GM12878 (cell line): ENCODE measurements at regions not wholly inside any gene's neighbourhood (a gene's known extent, or its start where the extent isn't known, plus 50 kb on each side); places are given as distances from the start of the nearest gene placed in this dataset.

Experiments used
- ATAC-seq: fragments of 200-7000 bp; cut with Tn5 transposase; 3 replicates; pipeline ENCODE4 v1.9.1; 2020; ENCODE audit warnings: mild to moderate bottlenecking, moderate library complexity
- BruUV-seq: library from RNA; stranded (reverse); fragments of 400-500 nt; replicated peaks from 2 replicates; lab custom pipeline; 2021; lab: Mats Ljungman, UMichigan
- CTCF ChIA-PET: fragments of 300-600 bp; sonication (Branson Sonifier 250); formaldehyde crosslinking; extraction: SDS; loops from one replicate; lab custom pipeline; 2021; ENCODE audit warnings: inconsistent platforms; lab: Yijun Ruan, JAX
- POLR2A ChIA-PET: fragments of 350-600 bp; formaldehyde crosslinking; extraction: SDS; loops from one replicate; lab custom pipeline; 2021; ENCODE audit warnings: inconsistent platforms; lab: Charles Lee
- RAD21 ChIA-PET: fragments of 300-600 bp; sonication (Branson Sonifier 250); formaldehyde crosslinking; loops from one replicate; lab custom pipeline; 2023; ENCODE audit warnings: antibody characterized with exemption; ENCODE audit not compliant: unreplicated experiment; lab: Charles Lee
- SMC1A ChIA-PET: fragments of 300-600 bp; sonication (Branson Sonifier 250); formaldehyde crosslinking; loops from one replicate; lab custom pipeline; 2023; ENCODE audit not compliant: unreplicated experiment, uncharacterized antibody; lab: Charles Lee
- DNase-seq: peaks from one replicate; pipeline ENCODE4 v3.0.0-alpha.2; 2011; ENCODE audit warnings: low read depth, low spot score
- FAIRE-seq: peaks from 3 replicates; lab custom pipeline; 2011; peaks lifted over from hg19 to GRCh38; lab: Jason Lieb, UNC
- H2AFZ ChIP-seq: 2 replicates; pipeline ENCODE4 v1.6.0; 2011; ENCODE audit warnings: low read depth, low read length, control low read depth; ENCODE audit not compliant: control insufficient read depth
- H3K27ac ChIP-seq: 2 replicates; pipeline ENCODE4 v1.5.1; 2011; ENCODE audit warnings: control low read depth; ENCODE audit not compliant: control insufficient read depth, insufficient read depth
- H3K27me3 ChIP-seq, 2 experiments: replicated peaks in 1 of 2; 2 replicates each; pipeline versions ENCODE4 v1.6.0 to v1.6.1; 2011; ENCODE audit warnings: low read length in 1 of 2; ENCODE audit not compliant: control insufficient read depth in 2 of 2, insufficient read depth in 2 of 2
- H3K36me3 ChIP-seq, 2 experiments: 2 replicates each; pipeline ENCODE4 v1.5.1; 2011; ENCODE audit warnings: low read length in 1 of 2; ENCODE audit not compliant: control insufficient read depth in 2 of 2, insufficient read depth in 2 of 2
- H3K4me1 ChIP-seq: 2 replicates; pipeline ENCODE4 v1.6.1; 2011; ENCODE audit warnings: mild to moderate bottlenecking, low read length, moderate library complexity, mixed read lengths; ENCODE audit not compliant: control insufficient read depth, insufficient read depth
- H3K4me2 ChIP-seq: 2 replicates; pipeline ENCODE4 v1.6.0; 2011; ENCODE audit warnings: control low read depth; ENCODE audit not compliant: control insufficient read depth, insufficient read depth
- H3K4me3 ChIP-seq: fragments of 200-600 bp; sonication (generic); 2 replicates; pipeline ENCODE4 v1.5.1; 2016
- H3K79me2 ChIP-seq: 2 replicates; pipeline ENCODE4 v1.6.0; 2011; ENCODE audit warnings: low read length; ENCODE audit not compliant: control insufficient read depth, insufficient read depth
- H3K9ac ChIP-seq: 2 replicates; pipeline ENCODE4 v1.8.0; 2011; ENCODE audit warnings: low read length, control low read depth, mixed read lengths; ENCODE audit not compliant: control insufficient read depth, insufficient read depth
- H3K9me3 ChIP-seq: replicated peaks from 3 replicates; pipeline ENCODE4 v1.5.1; 2011; ENCODE audit warnings: mild to moderate bottlenecking, low read length; ENCODE audit not compliant: control insufficient read depth, insufficient read depth
- H4K20me1 ChIP-seq: 2 replicates; pipeline ENCODE4 v1.6.0; 2011; ENCODE audit not compliant: control insufficient read depth, insufficient read depth
- JUND ChIP-seq: IDR thresholded peaks from 2 replicates; pipeline ENCODE4 v1.6.1; 2012; ENCODE audit warnings: low read depth, mild to moderate bottlenecking, low read length, improper control_type of control experiment, moderate library complexity
- MYB ChIP-seq: fragments of 150-350 bp; IDR thresholded peaks from 2 replicates; pipeline ENCODE4 v1.6.1; 2014; ENCODE audit warnings: mild to moderate bottlenecking, low read depth, low read length, borderline replicate concordance
- POU2F2 ChIP-seq: IDR thresholded peaks from 3 replicates; pipeline ENCODE4 v1.6.1; 2011; ENCODE audit warnings: low read depth, mild to moderate bottlenecking, low read length, borderline replicate concordance
- RB1 ChIP-seq: fragments of 450-650 bp; formaldehyde crosslinking; IDR thresholded peaks from 2 replicates; pipeline ENCODE4 v1.6.1; 2017; ENCODE audit warnings: mild to moderate bottlenecking, borderline replicate concordance
- YBX1 ChIP-seq: fragments of 450-650 bp; IDR thresholded peaks from 2 replicates; pipeline ENCODE4 v1.6.1; 2016; ENCODE audit warnings: antibody characterized with exemption
- ZNF207 ChIP-seq: fragments of 450-650 bp; IDR thresholded peaks from 2 replicates; pipeline ENCODE4 v1.6.1; 2014; ENCODE audit warnings: antibody characterized with exemption, mild to moderate bottlenecking, borderline replicate concordance
- WGBS: methylation state at CpG from one replicate; pipeline ENCODE4 v1.1.6; 2016; ENCODE audit warnings: low lambda C conversion rate; ENCODE audit not compliant: insufficient replicate concordance, insufficient coverage; ENCODE audit errors: missing lambda C conversion rate; 5-methylcytosine and 5-hydroxymethylcytosine counted together
- in situ Hi-C: fragments of 300-500 bp; cut with MboI; formaldehyde crosslinking; loops from 9 replicates; pipeline ENCODE4 v1.14.3; 2018; ENCODE audit warnings: mixed read lengths
- intact Hi-C: fragments of 100-400 bp; cut with micrococcal nuclease; formaldehyde crosslinking; loops from one replicate; pipeline ENCODE4 v1.14.2; 2022; ENCODE audit not compliant: unreplicated experiment
- TF ChIP-seq, protein P1 (sequence below): IDR thresholded peaks from 2 replicates; pipeline ENCODE4 v1.6.1; 2011; ENCODE audit warnings: mild to moderate bottlenecking, low read depth, low read length, moderate library complexity; ENCODE audit not compliant: insufficient replicate concordance
- TF ChIP-seq, protein P2 (sequence below): fragments of 450-650 bp; IDR thresholded peaks from 2 replicates; pipeline ENCODE4 v1.6.1; 2016; ENCODE audit warnings: mild to moderate bottlenecking, moderate library complexity, borderline replicate concordance

DNA sequence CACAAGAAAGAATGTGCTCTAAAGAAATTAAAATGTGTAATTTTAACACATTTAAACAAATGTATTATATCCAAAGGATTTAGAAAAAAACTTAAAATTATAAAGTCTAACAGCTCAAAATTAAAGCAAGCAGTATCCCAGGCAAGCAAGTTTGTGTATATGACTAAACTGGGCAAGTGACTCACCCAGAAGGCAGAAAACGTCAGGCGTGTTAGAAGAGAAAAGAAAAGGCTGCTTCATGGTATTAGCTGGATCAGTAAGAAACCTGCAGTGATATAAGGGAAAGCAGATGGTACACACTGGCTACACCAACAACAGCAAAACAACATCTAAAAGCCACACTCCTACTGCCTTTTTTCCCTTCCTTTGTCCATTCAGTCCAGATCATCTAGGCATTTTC lies 250.6 kb upstream of the NDST3 start (continued):
- TF ChIP-seq, protein P1, sequence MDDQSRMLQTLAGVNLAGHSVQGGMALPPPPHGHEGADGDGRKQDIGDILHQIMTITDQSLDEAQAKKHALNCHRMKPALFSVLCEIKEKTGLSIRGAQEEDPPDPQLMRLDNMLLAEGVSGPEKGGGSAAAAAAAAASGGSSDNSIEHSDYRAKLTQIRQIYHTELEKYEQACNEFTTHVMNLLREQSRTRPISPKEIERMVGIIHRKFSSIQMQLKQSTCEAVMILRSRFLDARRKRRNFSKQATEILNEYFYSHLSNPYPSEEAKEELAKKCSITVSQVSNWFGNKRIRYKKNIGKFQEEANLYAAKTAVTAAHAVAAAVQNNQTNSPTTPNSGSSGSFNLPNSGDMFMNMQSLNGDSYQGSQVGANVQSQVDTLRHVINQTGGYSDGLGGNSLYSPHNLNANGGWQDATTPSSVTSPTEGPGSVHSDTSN = no peak

DNA sequence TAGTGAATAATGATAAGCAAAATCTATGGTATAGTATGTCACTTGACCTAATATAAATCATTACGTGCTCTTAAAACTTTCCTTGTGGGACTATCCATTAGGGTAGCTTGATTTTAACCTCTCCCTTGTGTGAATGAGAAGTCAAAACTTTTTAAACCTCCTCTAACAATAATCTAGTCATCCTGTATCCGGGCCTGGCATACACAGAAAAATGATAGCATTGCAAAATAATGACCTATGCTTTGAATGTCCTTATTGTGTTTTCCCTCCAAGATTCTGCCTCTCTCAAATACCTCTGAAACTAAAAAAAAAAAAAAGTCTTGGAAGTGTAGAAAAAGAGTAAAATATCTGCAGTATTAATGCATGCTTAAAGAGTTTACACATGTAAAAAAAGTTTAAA lies 250.0 kb upstream of the NDST3 start:
- CTCF ChIA-PET = no interaction called here
- H3K4me1 ChIP-seq = no peaks in the 10 kb centered on the region
- intact Hi-C loops = no loop called here
- RAD21 ChIA-PET = no interaction called here
- no peak overlapping the region for H3K4me2 ChIP-seq
- no peaks in the 10 kb centered on the region for H3K9me3 ChIP-seq
- no peak overlapping the region for H3K9ac ChIP-seq
- no peak overlapping the region for H3K27ac ChIP-seq
- H3K79me2 ChIP-seq = no peaks in the 10 kb centered on the region
- no peaks in the 10 kb centered on the region for H3K27me3 ChIP-seq
- in situ Hi-C loops = no loop called here
- 0% methylated on average over 2 of the region's 2 CpGs for WGBS
- TF ChIP-seq RB1 (no peak), ZNF207 (no peak), MYB (no peak), POU2F2 (no peak), YBX1 (no peak), JUND (no peak)
- TF ChIP-seq, protein P2, sequence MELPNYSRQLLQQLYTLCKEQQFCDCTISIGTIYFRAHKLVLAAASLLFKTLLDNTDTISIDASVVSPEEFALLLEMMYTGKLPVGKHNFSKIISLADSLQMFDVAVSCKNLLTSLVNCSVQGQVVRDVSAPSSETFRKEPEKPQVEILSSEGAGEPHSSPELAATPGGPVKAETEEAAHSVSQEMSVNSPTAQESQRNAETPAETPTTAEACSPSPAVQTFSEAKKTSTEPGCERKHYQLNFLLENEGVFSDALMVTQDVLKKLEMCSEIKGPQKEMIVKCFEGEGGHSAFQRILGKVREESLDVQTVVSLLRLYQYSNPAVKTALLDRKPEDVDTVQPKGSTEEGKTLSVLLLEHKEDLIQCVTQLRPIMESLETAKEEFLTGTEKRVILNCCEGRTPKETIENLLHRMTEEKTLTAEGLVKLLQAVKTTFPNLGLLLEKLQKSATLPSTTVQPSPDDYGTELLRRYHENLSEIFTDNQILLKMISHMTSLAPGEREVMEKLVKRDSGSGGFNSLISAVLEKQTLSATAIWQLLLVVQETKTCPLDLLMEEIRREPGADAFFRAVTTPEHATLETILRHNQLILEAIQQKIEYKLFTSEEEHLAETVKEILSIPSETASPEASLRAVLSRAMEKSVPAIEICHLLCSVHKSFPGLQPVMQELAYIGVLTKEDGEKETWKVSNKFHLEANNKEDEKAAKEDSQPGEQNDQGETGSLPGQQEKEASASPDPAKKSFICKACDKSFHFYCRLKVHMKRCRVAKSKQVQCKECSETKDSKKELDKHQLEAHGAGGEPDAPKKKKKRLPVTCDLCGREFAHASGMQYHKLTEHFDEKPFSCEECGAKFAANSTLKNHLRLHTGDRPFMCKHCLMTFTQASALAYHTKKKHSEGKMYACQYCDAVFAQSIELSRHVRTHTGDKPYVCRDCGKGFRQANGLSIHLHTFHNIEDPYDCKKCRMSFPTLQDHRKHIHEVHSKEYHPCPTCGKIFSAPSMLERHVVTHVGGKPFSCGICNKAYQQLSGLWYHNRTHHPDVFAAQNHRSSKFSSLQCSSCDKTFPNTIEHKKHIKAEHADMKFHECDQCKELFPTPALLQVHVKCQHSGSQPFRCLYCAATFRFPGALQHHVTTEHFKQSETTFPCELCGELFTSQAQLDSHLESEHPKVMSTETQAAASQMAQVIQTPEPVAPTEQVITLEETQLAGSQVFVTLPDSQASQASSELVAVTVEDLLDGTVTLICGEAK = no peak
- TF ChIP-seq, all 136 proteins: peak for 0
- H4K20me1 ChIP-seq = no peaks in the 10 kb centered on the region
- H2AFZ ChIP-seq = no peak overlapping the region
- DNase-seq (no peak), ATAC-seq (no peak), FAIRE-seq (no peak)
- H3K36me3 ChIP-seq = no peaks in the 10 kb centered on the region
- SMC1A ChIA-PET = no interaction called here
- no peak overlapping the region for H3K4me3 ChIP-seq
- POLR2A ChIA-PET = no interaction called here
- no TSS peak for BruUV-seq
